ENCODE measurements at regions not wholly inside any gene's neighbourhood (a gene's known extent, or its start where the extent isn't known, plus 50 kb on each side); places are given as distances from the start of the nearest gene placed in this dataset.

DNA sequence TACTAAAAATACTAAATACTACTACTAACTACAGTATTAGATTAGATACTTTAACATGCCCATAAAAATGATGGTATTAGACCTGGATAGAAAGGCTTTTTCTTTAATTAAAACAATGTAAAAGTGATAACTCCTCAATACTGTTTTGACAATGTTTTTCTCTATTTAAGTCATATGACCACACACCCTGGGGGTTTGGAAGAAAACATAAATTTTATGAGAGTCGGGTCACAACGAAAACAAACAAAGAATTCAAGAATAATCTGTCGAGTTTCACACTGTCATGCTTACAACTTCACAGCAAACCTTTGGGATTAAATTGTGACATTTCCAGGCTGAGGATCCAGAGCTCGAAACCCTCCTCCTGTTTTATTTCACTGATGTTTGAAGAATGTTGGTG, 107.4 kb upstream of the SOX4 start:
- DNase-seq (ENCODE audit: low spot score in 2 of 2): no peak
- H3K4me1 ChIP-seq: no peaks in the 10 kb centered on the region
- intact Hi-C loops (cut with DNase I; ENCODE audit: low total_unique reads): loop anchor here (5.0 kb wide), 1 partner anchor 1071 kb away; no protein-coding TSS in a partner anchor
- H3K27ac ChIP-seq: no peak overlapping the region
- no peak overlapping the region for H3K4me3 ChIP-seq
- H3K27me3 ChIP-seq: no peaks in the 10 kb centered on the region
- H3K36me3 ChIP-seq: no peaks in the 10 kb centered on the region
- TF ChIP-seq, protein P1, sequence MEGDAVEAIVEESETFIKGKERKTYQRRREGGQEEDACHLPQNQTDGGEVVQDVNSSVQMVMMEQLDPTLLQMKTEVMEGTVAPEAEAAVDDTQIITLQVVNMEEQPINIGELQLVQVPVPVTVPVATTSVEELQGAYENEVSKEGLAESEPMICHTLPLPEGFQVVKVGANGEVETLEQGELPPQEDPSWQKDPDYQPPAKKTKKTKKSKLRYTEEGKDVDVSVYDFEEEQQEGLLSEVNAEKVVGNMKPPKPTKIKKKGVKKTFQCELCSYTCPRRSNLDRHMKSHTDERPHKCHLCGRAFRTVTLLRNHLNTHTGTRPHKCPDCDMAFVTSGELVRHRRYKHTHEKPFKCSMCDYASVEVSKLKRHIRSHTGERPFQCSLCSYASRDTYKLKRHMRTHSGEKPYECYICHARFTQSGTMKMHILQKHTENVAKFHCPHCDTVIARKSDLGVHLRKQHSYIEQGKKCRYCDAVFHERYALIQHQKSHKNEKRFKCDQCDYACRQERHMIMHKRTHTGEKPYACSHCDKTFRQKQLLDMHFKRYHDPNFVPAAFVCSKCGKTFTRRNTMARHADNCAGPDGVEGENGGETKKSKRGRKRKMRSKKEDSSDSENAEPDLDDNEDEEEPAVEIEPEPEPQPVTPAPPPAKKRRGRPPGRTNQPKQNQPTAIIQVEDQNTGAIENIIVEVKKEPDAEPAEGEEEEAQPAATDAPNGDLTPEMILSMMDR (IDR thresholded peaks at IDR 0.05): no peak
- TF ChIP-seq POLR2AphosphoS5 (IDR thresholded peaks at IDR 0.05) (no peak), POLR2A (IDR thresholded peaks at IDR 0.05) (no peak)
- H3K9me3 ChIP-seq: no peaks in the 10 kb centered on the region

DNA sequence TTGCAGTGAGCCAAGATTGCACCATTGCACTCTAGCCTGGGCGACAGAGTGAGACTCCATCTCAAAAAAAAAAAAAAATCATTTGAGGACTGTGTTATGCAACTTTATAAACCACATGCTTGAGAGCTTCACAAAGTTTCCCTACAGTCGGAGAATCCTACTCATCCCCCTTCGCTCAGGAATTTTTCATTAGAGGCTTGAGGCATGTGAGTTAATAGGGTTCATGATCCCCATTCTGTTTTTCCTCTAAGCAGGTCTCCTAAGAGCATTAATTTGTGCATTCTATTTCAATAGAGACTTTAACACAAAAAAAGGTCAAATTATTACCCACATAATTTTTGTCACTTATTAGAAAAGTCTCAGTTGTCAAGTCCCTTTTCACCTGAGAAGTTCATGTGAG, 103.7 kb upstream of the SOX4 start:
- Histone ChIP-seq H3K9me3 (no peaks in the 10 kb centered on the region), H3K36me3 (no peaks in the 10 kb centered on the region), H3K27ac (no peak overlapping the region), H3K4me3 (no peak overlapping the region), H3K4me1 (no peaks in the 10 kb centered on the region), H3K27me3 (no peaks in the 10 kb centered on the region)
- no peak for TF ChIP-seq POLR2A (IDR thresholded peaks at IDR 0.05)
- TF ChIP-seq, protein P1 (IDR thresholded peaks at IDR 0.05): no peak
- no peak for TF ChIP-seq POLR2AphosphoS5 (IDR thresholded peaks at IDR 0.05)
- intact Hi-C loops (cut with DNase I; ENCODE audit: low total_unique reads): loop anchor here (5.0 kb wide), 1 partner anchor 1067 kb away; no protein-coding TSS in a partner anchor
- DNase-seq (ENCODE audit: low spot score in 2 of 2): no peak

DNA sequence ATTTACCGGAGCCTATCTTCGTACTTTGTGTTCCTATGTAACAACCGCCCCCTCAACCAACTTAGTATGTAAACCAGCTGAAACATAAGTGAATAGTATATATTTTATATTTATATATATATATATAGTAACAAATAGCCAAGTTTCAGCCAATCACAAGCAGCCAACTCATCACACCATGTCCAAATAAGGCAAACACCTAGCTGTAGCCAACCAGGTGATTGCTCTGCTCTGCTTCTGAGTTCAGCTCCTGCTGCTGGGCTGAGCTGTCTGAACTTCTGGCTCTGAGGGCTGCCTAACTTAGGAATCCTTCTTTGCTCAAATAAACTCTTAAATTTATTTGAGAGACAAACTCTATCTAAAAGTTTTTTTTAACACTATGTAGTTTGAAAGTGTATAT, 101.6 kb upstream of the SOX4 start:
- intact Hi-C loops (cut with DNase I; ENCODE audit: low total_unique reads): no loop called here
- Histone ChIP-seq H3K27ac (no peak overlapping the region), H3K36me3 (no peaks in the 10 kb centered on the region), H3K9me3 (no peaks in the 10 kb centered on the region), H3K27me3 (no peaks in the 10 kb centered on the region), H3K4me1 (no peaks in the 10 kb centered on the region), H3K4me3 (no peak overlapping the region)
- DNase-seq (ENCODE audit: low spot score in 2 of 2): no peak
- TF ChIP-seq POLR2AphosphoS5 (IDR thresholded peaks at IDR 0.05) (no peak), POLR2A (IDR thresholded peaks at IDR 0.05) (no peak)
- TF ChIP-seq, protein P1 (IDR thresholded peaks at IDR 0.05): no peak

DNA sequence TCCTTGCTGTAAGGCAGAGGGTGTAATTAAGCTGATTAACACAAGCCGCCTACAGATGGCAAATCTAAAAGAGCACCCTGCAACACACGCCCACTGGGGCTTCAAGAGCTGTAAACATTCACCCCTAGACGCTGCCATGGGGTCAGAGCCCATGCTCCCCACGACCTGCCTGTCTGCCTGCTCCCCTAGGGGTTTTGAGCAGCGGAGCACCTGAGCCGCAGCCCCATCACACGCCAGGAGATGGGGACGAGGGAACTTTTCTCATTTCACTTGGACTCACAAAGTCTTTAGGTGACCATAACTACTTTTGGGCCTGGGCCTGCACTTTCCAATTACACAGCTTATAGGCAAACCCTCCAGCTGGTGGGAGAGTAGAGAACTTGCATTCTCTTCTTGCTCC, 99.0 kb upstream of the SOX4 start:
- H3K36me3 ChIP-seq: no peaks in the 10 kb centered on the region
- no peak for DNase-seq (ENCODE audit: low spot score in 2 of 2)
- intact Hi-C loops (cut with DNase I; ENCODE audit: low total_unique reads): no loop called here
- H3K9me3 ChIP-seq: no peaks in the 10 kb centered on the region
- TF ChIP-seq, protein P1 (IDR thresholded peaks at IDR 0.05): no peak
- TF ChIP-seq POLR2AphosphoS5 (IDR thresholded peaks at IDR 0.05) (no peak), POLR2A (IDR thresholded peaks at IDR 0.05) (no peak)
- no peak overlapping the region for H3K27ac ChIP-seq
- H3K27me3 ChIP-seq: no peaks in the 10 kb centered on the region
- H3K4me3 ChIP-seq: no peak overlapping the region
- no peaks in the 10 kb centered on the region for H3K4me1 ChIP-seq

DNA sequence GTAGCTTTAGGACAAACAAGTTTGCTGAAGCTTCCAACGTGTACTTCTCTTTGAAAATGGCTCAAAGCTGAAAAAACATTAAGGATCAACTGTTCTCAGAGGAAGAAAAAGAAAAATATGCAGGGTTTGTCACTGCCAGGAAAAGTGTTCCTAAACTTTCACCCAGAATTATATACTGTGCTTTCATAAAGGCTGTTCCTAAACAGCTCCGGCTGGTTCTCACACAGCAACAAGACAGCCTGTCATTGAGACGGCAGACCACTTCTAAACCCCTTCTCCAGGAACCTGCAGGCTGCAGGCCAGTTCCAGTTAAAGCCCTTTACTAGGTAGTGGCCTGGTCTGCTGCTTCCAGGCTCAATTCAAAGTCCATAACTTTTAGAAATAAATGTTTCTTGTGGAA, 97.4 kb upstream of the SOX4 start:
- TF ChIP-seq POLR2A (IDR thresholded peaks at IDR 0.05) (no peak), POLR2AphosphoS5 (IDR thresholded peaks at IDR 0.05) (no peak)
- TF ChIP-seq, protein P1 (IDR thresholded peaks at IDR 0.05): no peak
- no peaks in the 10 kb centered on the region for H3K27me3 ChIP-seq
- no peaks in the 10 kb centered on the region for H3K9me3 ChIP-seq
- no peak overlapping the region for H3K27ac ChIP-seq
- no peaks in the 10 kb centered on the region for H3K36me3 ChIP-seq
- DNase-seq (ENCODE audit: low spot score in 2 of 2): no peak
- intact Hi-C loops (cut with DNase I; ENCODE audit: low total_unique reads): no loop called here
- peaks cover 0 to 6% of the 10 kb centered on the region in 2 donors for H3K4me1 ChIP-seq
- H3K4me3 ChIP-seq: no peak overlapping the region
